D721Med (cell line): ENCODE measurements at regions not wholly inside any gene's neighbourhood (a gene's known extent, or its start where the extent isn't known, plus 50 kb on each side); places are given as distances from the start of the nearest gene placed in this dataset.

ENCODE experiments used
- DNase-seq: peaks from one replicate; pipeline ENCODE4 v3.0.0; 2011; ENCODE audit warnings: low spot score; ENCODE audit not compliant: insufficient read length
- FAIRE-seq: peaks from 2 replicates; lab custom pipeline; 2011; peaks lifted over from hg19 to GRCh38; lab: Jason Lieb, UNC
- TF ChIP-seq, protein P1 (sequence below): IDR thresholded peaks from 2 replicates; pipeline ENCODE4 v1.5.1; 2012; ENCODE audit warnings: mild to moderate bottlenecking, control low read depth; ENCODE audit not compliant: insufficient read depth; ENCODE audit errors: missing control alignments

DNA sequence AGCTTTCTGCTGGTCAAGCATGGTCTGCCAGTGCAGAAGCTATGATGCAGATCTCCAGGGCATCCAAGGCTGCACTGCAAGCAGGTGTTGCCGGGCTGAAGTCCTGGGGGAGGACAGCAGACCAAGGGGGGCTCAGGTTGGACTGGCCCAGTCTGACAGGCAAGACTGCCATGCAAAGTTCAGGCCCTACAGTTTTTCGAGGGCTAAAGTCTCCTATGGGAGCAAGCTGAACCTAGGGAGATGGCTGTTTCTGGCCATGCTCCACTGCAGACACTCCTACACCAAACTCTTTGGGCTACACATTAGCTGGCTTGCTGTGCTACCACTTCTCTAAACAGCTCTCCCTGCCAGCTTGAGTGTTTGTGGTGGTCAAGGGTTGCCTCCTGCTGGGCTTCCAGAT lies 130.0 kb upstream of the SYNCRIP start:
- FAIRE-seq = no peak
- no peak for DNase-seq

DNA sequence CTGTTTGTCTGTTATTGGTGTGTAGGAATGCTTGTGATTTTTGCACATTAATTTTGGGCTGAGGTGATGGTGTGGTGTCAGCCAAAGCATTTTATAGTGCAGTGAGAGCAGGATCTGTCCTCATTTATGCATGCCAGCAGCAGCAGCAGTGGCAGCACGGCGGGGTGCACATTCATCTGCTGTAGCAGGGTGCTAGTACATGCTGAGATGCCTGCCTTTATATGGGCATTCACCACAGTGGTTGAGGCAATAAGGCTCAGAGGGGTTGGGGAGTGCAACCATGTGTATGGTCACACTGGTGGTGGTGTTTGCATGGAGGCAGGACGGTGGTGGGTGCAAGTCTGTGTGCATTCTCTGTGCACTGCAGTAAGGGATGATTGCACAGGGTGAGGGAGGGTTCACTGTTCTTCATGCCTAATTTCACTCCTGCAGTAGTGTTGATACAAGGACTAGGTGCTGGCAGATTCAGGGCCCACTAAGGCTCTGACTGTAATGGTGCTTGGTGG lies 129.3 kb upstream of the SYNCRIP start:
- FAIRE-seq = no peak
- TF ChIP-seq, protein P1, sequence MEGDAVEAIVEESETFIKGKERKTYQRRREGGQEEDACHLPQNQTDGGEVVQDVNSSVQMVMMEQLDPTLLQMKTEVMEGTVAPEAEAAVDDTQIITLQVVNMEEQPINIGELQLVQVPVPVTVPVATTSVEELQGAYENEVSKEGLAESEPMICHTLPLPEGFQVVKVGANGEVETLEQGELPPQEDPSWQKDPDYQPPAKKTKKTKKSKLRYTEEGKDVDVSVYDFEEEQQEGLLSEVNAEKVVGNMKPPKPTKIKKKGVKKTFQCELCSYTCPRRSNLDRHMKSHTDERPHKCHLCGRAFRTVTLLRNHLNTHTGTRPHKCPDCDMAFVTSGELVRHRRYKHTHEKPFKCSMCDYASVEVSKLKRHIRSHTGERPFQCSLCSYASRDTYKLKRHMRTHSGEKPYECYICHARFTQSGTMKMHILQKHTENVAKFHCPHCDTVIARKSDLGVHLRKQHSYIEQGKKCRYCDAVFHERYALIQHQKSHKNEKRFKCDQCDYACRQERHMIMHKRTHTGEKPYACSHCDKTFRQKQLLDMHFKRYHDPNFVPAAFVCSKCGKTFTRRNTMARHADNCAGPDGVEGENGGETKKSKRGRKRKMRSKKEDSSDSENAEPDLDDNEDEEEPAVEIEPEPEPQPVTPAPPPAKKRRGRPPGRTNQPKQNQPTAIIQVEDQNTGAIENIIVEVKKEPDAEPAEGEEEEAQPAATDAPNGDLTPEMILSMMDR = no peak
- DNase-seq = no peak

More for the DNA sequence above, 130.0 kb upstream of the SYNCRIP start:
- TF ChIP-seq, protein P1 = no peak

DNA sequence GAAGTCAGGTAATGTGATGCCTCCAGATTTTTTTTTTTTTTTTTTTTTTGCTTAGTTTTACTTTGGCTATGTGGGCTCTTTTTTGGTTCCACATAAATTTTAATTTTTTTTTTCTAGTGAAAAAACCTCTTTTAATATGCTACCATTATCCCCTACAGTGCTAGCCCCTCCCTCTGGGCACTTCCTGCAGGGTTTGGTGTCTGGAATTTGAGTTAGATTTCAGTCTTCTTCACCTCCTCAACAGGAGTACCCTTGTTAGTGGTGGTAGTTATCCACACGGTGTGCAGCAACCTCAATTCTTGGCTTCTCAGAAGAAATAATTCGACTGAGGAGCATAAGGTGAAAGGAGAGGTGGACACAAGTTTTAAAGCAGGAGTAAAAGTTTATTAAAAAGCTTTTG lies 128.8 kb upstream of the SYNCRIP start:
- FAIRE-seq (no peak), DNase-seq (no peak)
- TF ChIP-seq, protein P1 = no peak

DNA sequence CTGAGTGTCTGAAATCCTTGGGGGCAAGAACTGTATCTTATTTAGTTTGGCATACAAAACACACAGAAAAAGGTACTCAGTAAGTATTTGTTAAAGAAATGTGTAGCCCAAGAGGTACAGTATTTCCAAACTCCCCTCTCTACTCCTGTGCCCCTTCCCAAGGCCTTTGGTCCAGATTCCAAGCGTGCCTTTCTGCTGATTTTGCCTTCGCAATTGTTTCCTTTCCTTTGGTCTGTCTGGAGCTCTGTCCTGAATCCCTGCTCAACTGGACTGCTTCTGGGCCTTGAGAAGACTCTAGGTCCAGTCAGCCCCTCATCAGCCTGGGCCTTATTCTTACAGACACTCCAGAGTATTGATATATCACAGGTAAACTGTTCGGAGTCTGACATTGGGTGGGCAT lies 122.2 kb upstream of the SYNCRIP start:
- DNase-seq = no peak
- no peak for FAIRE-seq

DNA sequence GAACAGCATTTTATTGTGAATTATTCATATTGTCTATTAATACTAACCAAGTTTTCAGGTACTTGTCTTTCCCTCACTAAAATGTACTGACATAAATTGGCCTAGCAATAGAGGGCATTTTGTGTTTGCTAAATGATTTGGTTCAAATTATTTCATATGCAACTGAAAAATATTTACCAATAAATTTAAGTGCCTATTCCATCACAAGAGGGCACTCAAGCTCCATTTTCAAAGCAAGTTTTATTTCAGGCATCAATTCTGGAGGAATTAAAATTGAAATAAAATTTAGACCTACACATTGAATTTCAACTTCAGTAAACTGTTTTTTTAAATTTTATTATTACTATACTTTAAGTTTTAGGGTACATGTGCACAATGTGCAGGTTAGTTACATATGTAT lies 114.3 kb upstream of the SYNCRIP start:
- TF ChIP-seq, protein P1 = peak; percentile 48
- DNase-seq (no peak), FAIRE-seq (no peak)

More for the DNA sequence above, 122.2 kb upstream of the SYNCRIP start:
- TF ChIP-seq, protein P1 = no peak

DNA sequence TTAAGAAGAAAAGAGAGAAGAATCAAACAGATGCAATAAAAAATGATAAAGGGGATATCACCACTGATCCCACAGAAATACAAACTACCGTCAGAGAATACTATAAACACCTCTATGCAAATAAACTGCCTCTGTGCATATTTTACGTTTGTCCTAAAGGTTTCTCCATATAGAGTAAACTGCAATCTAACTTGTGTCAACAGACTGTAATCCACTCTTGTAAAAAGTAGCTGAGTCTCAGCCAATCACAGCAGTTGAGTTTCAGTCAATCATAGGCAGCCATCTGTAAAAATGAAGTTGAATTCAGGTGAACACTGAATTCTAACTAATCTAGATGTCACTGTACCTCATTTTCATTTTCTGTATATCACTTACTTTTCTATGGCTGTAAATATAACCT lies 112.2 kb upstream of the SYNCRIP start:
- FAIRE-seq (no peak), DNase-seq (no peak)
- TF ChIP-seq, protein P1 = no peak

DNA sequence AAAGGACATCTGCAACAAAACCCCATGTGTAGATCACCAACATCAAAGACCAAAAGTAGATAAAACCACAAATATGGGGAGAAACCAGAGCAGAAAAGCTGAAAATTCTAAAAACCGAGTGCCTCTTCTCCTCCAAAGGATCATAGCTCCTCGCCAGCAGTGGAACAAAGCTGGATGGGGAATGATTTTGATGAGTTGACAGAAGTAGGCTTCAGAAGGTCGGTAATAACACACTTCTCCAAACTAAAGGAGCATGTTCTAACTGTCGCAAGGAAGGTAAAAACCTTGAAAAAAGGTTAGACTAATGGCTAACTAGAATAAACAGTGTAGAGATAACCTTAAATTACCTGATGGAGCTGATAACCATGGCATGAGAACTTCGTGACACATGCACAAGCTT lies 109.9 kb upstream of the SYNCRIP start:
- FAIRE-seq (no peak), DNase-seq (no peak)
- TF ChIP-seq, protein P1 = no peak
